ENCODE measurements at regions not wholly inside any gene's neighbourhood (a gene's known extent, or its start where the extent isn't known, plus 50 kb on each side); places are given as distances from the start of the nearest gene placed in this dataset.

DNA sequence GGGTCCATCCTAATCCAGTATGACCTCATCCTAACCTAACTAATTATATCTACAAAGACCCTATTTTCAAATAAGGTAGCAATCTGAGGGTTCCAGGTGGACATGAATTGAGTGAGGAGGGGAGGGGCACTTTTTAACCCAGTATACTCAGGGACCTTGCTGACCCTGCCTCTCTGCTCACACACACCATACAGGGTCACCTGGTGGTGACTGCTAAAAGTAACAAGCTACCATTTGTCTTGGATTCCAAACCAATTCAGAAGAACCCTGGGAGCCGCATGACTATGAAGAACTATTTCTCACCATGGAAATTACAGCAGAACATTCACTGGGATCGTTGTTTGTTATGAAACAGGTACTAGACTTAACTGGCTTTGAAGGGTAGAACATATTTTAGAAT lies 151.9 kb downstream of the LACC1 start:
- Histone ChIP-seq H3K9me3 (ENCODE audit: low read length) (no peaks in the 10 kb centered on the region), H3K36me3 (replicated peaks in 1 of 2; ENCODE audit: control insufficient read depth in 1 of 2, insufficient read depth in 2 of 2, low read length in 2 of 2) (no peaks in the 10 kb centered on the region), H3K4me2 (ENCODE audit: low read depth, low read length) (no peak overlapping the region), H3K79me2 (ENCODE audit: insufficient read depth, low read length) (no peaks in the 10 kb centered on the region), H2AFZ (ENCODE audit: low read length) (no peak overlapping the region), H3K27ac (ENCODE audit: extremely low read length, insufficient read depth, low read length) (no peak overlapping the region), H3K4me3 (replicated peaks in 1 of 3; ENCODE audit: insufficient read depth in 1 of 3, low read depth in 2 of 3, low read length in 3 of 3) (no peak overlapping the region), H4K20me1 (ENCODE audit: insufficient read depth, low read length) (no peaks in the 10 kb centered on the region), H3K9ac (ENCODE audit: insufficient read depth, low read depth, low read length) (no peak overlapping the region), H3K4me1 (ENCODE audit: insufficient read depth, low read length) (no peaks in the 10 kb centered on the region), H3K27me3 (ENCODE audit: control insufficient read depth in 1 of 2, insufficient read depth in 2 of 2, low read length in 2 of 2) (no peaks in the 10 kb centered on the region)
- FAIRE-seq (no peak), ATAC-seq (no peak), DNase-seq (ENCODE audit: low spot score) (no peak)
- intact Hi-C loops (cut with micrococcal nuclease; ENCODE audit: unreplicated experiment) = no loop called here
- no TSS peak for BruUV-seq (replicated peaks)
- TF ChIP-seq HDAC2 (CRISPR knock-in tag; IDR thresholded peaks at IDR 0.05) (no peak), PAWR (CRISPR knock-in tag; IDR thresholded peaks at IDR 0.05; ENCODE audit: borderline replicate concordance) (no peak), ZFP1 (CRISPR knock-in tag; IDR thresholded peaks at IDR 0.05) (no peak), KAT2B (IDR thresholded peaks at IDR 0.05; ENCODE audit: borderline replicate concordance, low read depth, low read length) (no peak), TERF1 (CRISPR knock-in tag; IDR thresholded peaks at IDR 0.05) (no peak), TBL1XR1 (IDR thresholded peaks at IDR 0.05; ENCODE audit: borderline replicate concordance, low read length, partially characterized antibody) (no peak), NFAT5 (CRISPR knock-in tag; IDR thresholded peaks at IDR 0.05) (no peak), ZNF430 (CRISPR knock-in tag; IDR thresholded peaks at IDR 0.05) (no peak), ZBTB46 (CRISPR knock-in tag; IDR thresholded peaks at IDR 0.05; ENCODE audit: borderline replicate concordance) (no peak), FOXP1 (IDR thresholded peaks at IDR 0.05) (no peak), FOXP1 (CRISPR knock-in tag; IDR thresholded peaks at IDR 0.05) (no peak)
- TF ChIP-seq, protein P1, sequence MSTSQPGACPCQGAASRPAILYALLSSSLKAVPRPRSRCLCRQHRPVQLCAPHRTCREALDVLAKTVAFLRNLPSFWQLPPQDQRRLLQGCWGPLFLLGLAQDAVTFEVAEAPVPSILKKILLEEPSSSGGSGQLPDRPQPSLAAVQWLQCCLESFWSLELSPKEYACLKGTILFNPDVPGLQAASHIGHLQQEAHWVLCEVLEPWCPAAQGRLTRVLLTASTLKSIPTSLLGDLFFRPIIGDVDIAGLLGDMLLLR (CRISPR knock-in tag; IDR thresholded peaks at IDR 0.05) = no peak
- TF ChIP-seq, protein P2, sequence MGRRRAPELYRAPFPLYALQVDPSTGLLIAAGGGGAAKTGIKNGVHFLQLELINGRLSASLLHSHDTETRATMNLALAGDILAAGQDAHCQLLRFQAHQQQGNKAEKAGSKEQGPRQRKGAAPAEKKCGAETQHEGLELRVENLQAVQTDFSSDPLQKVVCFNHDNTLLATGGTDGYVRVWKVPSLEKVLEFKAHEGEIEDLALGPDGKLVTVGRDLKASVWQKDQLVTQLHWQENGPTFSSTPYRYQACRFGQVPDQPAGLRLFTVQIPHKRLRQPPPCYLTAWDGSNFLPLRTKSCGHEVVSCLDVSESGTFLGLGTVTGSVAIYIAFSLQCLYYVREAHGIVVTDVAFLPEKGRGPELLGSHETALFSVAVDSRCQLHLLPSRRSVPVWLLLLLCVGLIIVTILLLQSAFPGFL (CRISPR knock-in tag; IDR thresholded peaks at IDR 0.05) = no peak
- in situ Hi-C loops (cut with HindIII; ENCODE audit: extremely low pct_ligation_motif_present, low pct_unique_long_range_greater_than_20kb) = no loop called here
- POLR2A ChIA-PET = no interaction called here
- CTCF ChIA-PET (ENCODE audit: low intra/inter-chr PET ratio, low total read pairs) = no interaction called here
- 79% methylated on average over 2 of the region's 2 CpGs for WGBS (ENCODE audit: low lambda C conversion rate)
